ENCODE measurements at regions not wholly inside any gene's neighbourhood (a gene's known extent, or its start where the extent isn't known, plus 50 kb on each side); places are given as distances from the start of the nearest gene placed in this dataset.

- no peaks in the 10 kb centered on the region for H3K27me3 ChIP-seq (ENCODE audit: insufficient read depth, poor library complexity, severe bottlenecking)
- TF ChIP-seq SPI1 (IDR thresholded peaks at IDR 0.05; ENCODE audit: borderline replicate concordance, low read depth): no peak
- TF ChIP-seq GABPA (IDR thresholded peaks at IDR 0.05; ENCODE audit: low read depth): no peak
- no peak for TF ChIP-seq REST (IDR thresholded peaks at IDR 0.05; ENCODE audit: insufficient replicate concordance, low read depth)
- TF ChIP-seq POLR2AphosphoS5 (IDR thresholded peaks at IDR 0.05; ENCODE audit: low read depth): no peak
- TF ChIP-seq CTCF (IDR thresholded peaks at IDR 0.05; ENCODE audit: insufficient read depth, low read length): no peak
- no peak overlapping the region for H3K4me3 ChIP-seq (replicated peaks; ENCODE audit: insufficient read depth, low read length)
- DNase-seq (ENCODE audit: low read depth in 1 of 2, low spot score in 1 of 2): no peak
- H3K27ac ChIP-seq (replicated peaks): no peak overlapping the region
Measured at GRCh38 chr14:71698673-71699072, 233.6 kb upstream of the RGS6 start.

GRCh38 chr14:71701990-71702389 lies 230.2 kb upstream of the RGS6 start:
- Histone ChIP-seq H3K27me3 (ENCODE audit: insufficient read depth, poor library complexity, severe bottlenecking) (no peaks in the 10 kb centered on the region), H3K27ac (replicated peaks) (no peak overlapping the region), H3K4me3 (replicated peaks; ENCODE audit: insufficient read depth, low read length) (no peak overlapping the region)
- DNase-seq (ENCODE audit: low read depth in 1 of 2, low spot score in 1 of 2): no peak
- TF ChIP-seq GABPA (IDR thresholded peaks at IDR 0.05; ENCODE audit: low read depth) (no peak), POLR2AphosphoS5 (IDR thresholded peaks at IDR 0.05; ENCODE audit: low read depth) (no peak), SPI1 (IDR thresholded peaks at IDR 0.05; ENCODE audit: borderline replicate concordance, low read depth) (no peak), REST (IDR thresholded peaks at IDR 0.05; ENCODE audit: insufficient replicate concordance, low read depth) (no peak), CTCF (IDR thresholded peaks at IDR 0.05; ENCODE audit: insufficient read depth, low read length) (no peak)

- TF ChIP-seq POLR2AphosphoS5 (IDR thresholded peaks at IDR 0.05; ENCODE audit: low read depth) (no peak), REST (IDR thresholded peaks at IDR 0.05; ENCODE audit: insufficient replicate concordance, low read depth) (no peak), GABPA (IDR thresholded peaks at IDR 0.05; ENCODE audit: low read depth) (no peak), SPI1 (IDR thresholded peaks at IDR 0.05; ENCODE audit: borderline replicate concordance, low read depth) (no peak), CTCF (IDR thresholded peaks at IDR 0.05; ENCODE audit: insufficient read depth, low read length) (no peak)
- Histone ChIP-seq H3K27ac (replicated peaks) (no peak overlapping the region), H3K4me3 (replicated peaks; ENCODE audit: insufficient read depth, low read length) (no peak overlapping the region), H3K27me3 (ENCODE audit: insufficient read depth, poor library complexity, severe bottlenecking) (no peaks in the 10 kb centered on the region)
- DNase-seq (ENCODE audit: low read depth in 1 of 2, low spot score in 1 of 2): no peak
Measured at GRCh38 chr14:71702786-71703185, 229.4 kb upstream of the RGS6 start.
